HG03108 (cell line): ENCODE measurements at regions not wholly inside any gene's neighbourhood (a gene's known extent, or its start where the extent isn't known, plus 50 kb on each side); places are given as distances from the start of the nearest gene placed in this dataset.
A peak's percentile ranks its signal among the peaks of the same experiment; 100 is the strongest.
"Not testable (repeated sequence)": the region's sequence is repeated elsewhere in the genome, so short reads cannot be mapped to it uniquely, and the experiment has no call there.

Source experiments
- ATAC-seq: cut with Tn5 transposase; IDR thresholded peaks from one replicate; pipeline ENCODE4 v1.9.1; 2021; ENCODE audit warnings: moderate library complexity; ENCODE audit not compliant: unreplicated experiment

DNA sequence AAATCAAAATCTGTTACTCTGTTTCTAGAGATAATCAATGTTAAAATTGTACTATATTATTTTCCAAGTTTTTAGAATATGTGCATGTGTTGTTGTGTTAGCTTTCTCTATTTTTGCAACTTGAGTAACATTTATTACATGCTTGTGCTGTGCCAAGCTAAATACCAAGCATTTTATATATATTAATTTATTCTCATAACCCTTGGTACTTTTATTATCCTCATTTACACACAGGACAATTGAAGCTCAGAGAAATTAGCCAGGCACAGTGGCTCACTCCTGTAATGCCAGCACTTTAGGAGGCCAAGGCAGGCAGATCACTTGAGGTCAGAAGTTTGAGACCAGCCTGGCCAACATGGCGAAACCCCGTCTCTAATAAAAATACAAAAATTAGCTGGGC is 254.0 kb upstream of the DMRT1 start:
- ATAC-seq, result no peak

GRCh38 chr9:588981-589380 is 252.5 kb upstream of the DMRT1 start:
- no peak for ATAC-seq

DNA sequence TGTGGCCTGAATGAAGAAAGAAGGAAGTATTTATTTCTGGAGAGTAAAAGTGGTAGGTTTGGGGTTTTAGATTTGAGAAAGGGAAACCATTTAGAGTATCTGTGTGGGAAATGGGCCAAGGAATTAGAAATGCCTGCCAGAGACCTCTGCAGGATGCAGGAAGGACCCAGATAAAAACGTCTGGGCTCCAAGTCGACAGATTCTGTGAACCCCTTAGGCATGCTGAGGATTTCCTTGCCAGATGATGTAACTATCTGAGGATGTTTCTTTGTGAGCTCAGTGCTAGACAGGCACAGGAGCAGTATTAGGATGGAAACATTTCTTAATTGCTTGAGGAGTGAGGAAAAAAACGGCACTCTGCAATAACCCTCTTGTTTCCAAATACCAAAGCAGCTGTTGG is 251.8 kb upstream of the DMRT1 start:
- no peak for ATAC-seq

DNA sequence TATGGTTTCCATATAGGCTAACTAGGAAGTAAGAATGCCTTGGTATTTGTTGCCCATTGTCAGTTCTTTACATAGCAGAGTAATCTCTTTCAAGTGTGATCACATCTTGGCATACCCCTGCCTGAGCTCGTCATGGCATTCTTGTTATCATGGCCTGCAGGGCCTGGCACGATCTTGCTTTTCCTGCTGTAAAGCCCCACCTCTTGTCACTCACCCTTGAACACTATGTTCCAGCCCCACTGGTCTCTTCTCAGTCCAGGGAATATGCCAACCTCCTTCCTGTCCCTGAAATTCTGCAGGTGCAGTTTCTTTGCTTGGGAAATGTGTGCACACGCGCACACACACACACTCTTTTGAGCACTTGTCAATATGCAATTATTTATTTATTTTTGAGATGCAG is 250.2 kb upstream of the DMRT1 start:
- ATAC-seq, result no peak

DNA sequence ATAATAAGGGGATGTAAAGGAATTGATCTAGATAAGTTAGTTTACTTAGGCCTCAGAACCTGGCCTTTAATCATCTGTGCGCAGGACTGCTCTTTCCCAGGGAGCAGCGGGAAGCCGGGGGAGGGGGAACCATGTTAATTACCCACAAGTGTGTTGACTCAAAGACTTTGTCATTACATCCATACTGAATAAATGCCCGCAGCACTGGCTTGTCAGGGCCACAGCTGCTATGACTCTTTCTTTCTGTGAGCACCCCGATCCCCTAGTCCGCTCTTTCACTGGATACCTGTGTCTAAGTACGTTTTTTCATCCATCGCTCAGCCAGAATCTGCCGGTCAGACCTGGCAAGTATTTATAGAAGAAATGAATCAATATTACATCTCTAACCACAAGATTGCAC is 249.3 kb upstream of the DMRT1 start:
- no peak for ATAC-seq

DNA sequence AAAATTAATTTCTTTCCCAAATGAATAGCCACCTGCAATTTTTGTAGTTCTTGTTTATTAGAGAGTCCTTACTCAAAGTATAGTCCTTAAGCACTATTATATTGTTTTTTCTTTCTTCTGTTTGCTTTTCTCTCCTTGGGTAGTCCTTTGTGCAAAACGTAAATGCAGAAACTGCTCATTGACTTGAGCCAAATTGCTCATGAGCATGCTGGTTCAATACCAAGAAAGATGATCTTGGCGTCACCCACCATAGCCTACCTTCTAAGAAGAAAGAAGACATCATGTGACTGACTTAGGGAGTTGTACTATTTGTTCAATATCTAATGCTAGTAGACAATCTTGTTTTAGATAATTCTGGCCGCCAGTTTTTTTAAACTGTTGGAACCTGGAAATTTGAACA is 248.8 kb upstream of the DMRT1 start:
- no peak for ATAC-seq

DNA sequence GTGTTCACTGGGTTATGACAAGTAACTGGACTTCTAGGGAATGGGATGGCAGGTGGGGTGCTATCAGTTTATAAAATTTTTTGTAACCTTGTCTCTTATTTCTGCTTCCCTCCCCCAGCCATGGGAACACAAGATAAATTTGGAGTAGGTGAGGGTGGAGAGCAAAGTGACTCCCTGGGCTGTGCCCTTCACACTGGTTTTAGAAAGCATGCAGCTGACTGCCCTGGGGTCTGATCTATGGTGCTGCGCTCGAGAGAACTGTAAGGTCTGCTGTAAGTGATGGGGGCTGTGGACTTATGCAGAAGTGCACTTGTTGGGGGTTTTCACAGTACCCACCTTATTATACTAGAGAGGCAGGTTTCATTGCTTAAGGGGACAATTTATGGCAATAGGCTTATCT is 247.7 kb upstream of the DMRT1 start:
- no peak for ATAC-seq

GRCh38 chr9:596703-597102 is 244.8 kb upstream of the DMRT1 start:
- no peak for ATAC-seq

DNA sequence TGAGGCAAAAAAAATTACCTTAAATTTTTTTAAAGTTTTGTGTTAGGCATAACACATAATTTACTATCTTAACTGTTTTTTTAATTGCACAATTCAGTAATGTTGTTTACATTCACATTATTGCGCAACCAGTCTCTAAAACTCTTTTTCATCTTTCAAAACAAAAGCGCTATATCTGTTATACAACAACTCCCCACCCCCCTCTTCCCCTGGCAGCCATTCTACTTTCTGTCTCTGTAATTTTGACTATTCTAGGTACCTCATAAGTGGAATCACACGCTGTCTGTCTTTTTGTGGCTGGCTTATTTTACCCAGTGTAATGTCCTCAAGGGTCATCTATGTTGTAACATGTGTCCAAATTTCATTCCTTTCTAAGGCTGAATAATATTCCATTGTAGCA is 241.5 kb upstream of the DMRT1 start:
- no peak for ATAC-seq

DNA sequence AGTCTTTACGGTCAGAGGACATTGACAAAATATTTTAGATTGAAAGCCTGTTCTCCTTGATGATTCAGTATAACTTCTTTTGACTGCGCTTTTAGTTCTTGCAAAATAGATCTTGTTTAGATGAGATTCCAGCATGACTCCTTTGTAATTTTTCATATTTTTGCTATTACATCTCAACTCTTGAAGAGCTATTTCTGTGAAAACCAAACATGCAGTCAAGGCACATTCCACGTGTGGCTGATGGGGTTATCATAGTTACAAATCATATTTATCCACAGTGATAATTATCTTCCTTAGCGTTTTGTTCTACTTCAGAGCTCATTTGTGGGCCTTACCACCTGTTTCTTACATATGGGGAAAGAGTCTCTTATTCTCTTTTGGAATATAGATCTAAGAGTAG is 238.8 kb upstream of the DMRT1 start:
- ATAC-seq, result no peak

- no peak for ATAC-seq
Observed at GRCh38 chr9:603126-603525, 238.4 kb upstream of the DMRT1 start.

DNA sequence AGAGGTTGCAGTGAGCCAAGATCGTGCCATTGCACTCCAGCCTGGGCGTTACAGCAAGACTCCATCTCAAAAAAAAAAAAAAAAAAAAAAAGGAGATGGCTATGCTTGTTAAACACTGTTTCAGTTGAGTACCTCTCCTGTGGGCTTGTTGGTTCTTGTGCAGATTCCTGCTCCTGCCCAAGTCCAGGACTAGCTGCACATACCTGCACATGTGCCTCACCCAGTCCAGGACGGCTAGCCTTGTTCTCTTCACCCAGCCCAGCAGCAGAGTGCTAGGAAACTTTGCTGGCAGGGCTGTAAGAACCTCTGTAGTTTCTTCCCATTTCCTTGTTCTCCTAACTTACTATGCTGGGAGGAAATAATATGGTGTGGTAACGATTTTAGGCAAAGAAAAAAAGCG is 234.1 kb upstream of the DMRT1 start:
- ATAC-seq, result no peak

DNA sequence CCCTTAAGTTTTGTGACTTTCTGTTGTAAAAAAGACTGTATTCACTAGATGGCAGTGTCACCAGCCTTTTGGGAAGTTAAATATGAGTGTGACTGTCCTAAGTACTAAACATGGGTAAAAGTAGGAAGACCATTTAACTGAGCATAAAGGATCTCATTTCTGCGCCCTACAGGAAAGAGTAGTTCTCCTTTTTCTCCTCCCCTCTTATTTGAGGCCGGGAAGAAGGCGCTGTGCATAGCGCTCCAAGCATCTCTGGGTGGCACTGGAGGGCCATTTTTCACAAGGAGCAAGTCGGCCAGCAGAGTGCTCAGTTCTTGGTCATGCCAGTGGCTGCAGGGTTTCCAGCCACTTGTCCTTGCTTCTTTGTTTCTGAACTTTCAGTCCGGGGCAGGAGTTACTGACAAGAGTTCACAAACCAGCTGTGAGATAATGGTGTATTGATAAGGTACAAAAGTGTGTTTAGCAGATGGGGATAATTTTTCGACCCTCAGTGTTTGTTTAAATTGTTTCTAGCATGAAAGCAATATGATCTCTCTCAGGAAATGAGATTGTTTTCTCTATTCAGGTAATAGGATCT is 227.6 kb upstream of the DMRT1 start:
- peak; percentile 93 for ATAC-seq

DNA sequence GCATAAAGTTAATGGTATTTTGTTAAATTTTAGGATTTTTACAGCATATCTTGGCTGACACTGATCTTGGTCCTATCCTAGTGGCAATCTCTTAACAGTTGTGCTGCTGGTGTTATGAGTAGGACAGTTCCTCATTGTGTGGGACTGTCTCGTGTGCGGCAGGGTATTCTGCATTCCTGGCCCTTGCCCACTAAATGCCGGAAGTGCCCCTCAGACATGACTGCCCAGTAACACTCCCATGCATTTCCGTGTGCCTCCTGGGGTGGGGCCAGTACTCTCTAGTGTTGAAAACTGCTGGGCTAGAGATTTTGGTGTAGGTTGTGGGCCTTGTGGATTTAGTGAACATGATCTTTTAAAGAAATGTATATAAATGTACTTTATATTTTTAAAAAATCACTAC is 227.1 kb upstream of the DMRT1 start:
- ATAC-seq, result no peak

GRCh38 chr9:615756-616155 is 225.7 kb upstream of the DMRT1 start:
- no peak for ATAC-seq

GRCh38 chr9:616694-617093 is 224.8 kb upstream of the DMRT1 start:
- ATAC-seq, result no peak

GRCh38 chr9:617445-618085 is 223.9 kb upstream of the DMRT1 start:
- no peak for ATAC-seq

DNA sequence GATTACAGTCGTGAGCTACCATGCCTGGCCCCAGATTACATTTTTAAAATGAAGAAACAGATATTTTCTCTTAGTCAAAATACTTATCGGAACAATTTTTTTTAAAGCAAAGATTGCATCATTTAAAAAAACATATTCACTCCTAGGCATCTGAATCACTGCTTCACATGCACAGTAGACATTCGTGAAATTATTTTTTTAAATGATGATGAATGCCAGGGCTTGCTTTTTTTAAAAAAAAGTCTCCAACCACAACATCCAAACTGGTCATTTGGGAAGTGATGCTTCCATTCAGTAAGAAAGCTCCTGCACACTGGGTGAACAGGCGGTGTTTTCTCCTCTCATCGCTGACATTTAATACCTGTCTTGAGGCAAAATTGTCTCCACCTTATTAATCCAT is 223.0 kb upstream of the DMRT1 start:
- no peak for ATAC-seq

DNA sequence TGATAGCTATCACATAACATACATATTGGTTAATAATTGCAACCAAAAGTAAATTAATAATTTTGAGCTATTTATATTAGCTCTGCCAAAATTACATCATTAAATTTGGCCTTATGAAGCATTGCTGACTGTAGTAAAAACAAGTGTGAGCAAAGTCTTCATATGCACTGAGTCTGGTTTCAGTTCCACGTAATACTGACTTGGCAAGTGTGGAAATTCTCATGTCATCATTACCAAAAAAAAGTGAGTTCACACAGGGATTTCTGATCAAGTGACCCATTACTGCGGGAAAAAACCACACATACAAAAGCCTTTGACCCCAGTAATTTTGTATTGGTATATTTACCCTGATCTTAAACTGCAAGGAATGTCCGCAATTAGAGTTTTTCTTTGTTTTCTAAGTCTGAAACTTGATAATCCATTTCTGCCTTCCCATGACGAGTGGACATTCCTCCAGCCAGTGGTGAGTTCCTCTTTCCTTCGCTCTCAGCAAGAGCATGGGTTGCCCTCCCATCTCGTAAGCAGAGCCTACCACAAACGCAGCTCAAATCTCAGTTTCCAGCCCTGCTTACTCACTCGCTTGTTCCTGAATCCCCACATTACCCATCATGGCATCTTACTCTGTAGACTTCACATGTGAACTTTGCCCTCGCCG is 220.2 kb upstream of the DMRT1 start:
- ATAC-seq, result no peak

- ATAC-seq, result no peak
Observed at GRCh38 chr9:624935-625500, 216.5 kb upstream of the DMRT1 start.

DNA sequence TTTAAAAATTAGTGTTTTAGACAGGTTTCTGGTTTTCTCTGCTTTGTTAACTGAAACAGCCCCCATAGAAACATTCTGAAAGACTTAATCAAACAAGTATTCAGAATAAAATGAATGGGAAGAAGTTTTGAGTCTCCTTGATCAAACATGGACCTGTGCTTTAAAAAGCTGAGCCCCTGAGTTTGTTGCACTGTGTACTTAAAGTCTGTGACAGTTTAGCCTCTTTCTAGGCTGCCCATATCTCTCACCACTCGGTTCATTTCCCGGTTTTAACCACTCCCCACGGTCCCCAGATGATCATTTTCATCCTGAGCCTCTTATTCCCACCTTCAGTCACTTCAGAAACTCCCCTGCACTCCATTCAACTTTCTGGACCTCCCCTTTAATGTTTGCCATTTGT is 215.9 kb upstream of the DMRT1 start:
- no peak for ATAC-seq

DNA sequence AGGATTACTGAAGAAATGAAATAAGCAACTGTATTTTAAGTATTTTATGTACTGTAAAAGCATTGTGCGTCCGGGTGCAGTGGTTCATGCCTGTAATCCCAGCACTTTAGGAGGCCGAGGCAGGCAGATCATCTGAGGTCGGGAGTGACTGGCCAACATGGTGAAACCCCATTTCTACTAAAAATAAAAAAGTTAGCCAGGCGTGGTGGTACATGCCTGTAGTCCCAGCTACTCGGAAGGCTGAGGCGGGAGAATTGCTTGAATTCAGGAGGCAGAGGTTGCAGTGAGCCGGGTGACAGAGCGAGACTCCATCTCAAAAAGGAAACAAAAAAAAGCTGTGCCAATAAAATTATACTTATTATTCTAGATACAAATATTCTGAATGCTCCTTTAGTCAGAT is 215.4 kb upstream of the DMRT1 start:
- not testable (repeated sequence) for ATAC-seq
